Forelimb muscle (tissue), 1 donor: ENCODE measurements at regions not wholly inside any gene's neighbourhood (a gene's known extent, or its start where the extent isn't known, plus 50 kb on each side); places are given as distances from the start of the nearest gene placed in this dataset.
"Not testable (repeated sequence)": the region's sequence is repeated elsewhere in the genome, so short reads cannot be mapped to it uniquely, and the experiment has no call there.

Experiments used
- DNase-seq: peaks from one replicate; pipeline ENCODE4 v3.0.0-alpha.2; 2013; ENCODE audit warnings: low read depth

GRCh38 chr1:185435696-185436379 is 118.8 kb upstream of the IVNS1ABP start:
- no peak for DNase-seq

- no peak for DNase-seq
Observed at GRCh38 chr1:185434721-185435120, 117.7 kb upstream of the IVNS1ABP start.

GRCh38 chr1:185433667-185434066 is 116.6 kb upstream of the IVNS1ABP start:
- no peak for DNase-seq

- DNase-seq, result no peak
Observed at GRCh38 chr1:185432948-185433347, 115.9 kb upstream of the IVNS1ABP start.

- no peak for DNase-seq
Observed at GRCh38 chr1:185431612-185432011, 114.6 kb upstream of the IVNS1ABP start.

GRCh38 chr1:185429668-185430067 is 112.6 kb upstream of the IVNS1ABP start:
- DNase-seq, result not testable (repeated sequence)

GRCh38 chr1:185427776-185428175 is 110.7 kb upstream of the IVNS1ABP start:
- no peak for DNase-seq

GRCh38 chr1:185427264-185427663 is 110.2 kb upstream of the IVNS1ABP start:
- DNase-seq, result peak; percentile 62

GRCh38 chr1:185426848-185427247 is 109.8 kb upstream of the IVNS1ABP start:
- DNase-seq, result peak; percentile 73

- no peak for DNase-seq
Observed at GRCh38 chr1:185425163-185425562, 108.1 kb upstream of the IVNS1ABP start.

- no peak for DNase-seq
Observed at GRCh38 chr1:185421485-185422107, 104.6 kb upstream of the IVNS1ABP start.

- DNase-seq, result no peak
Observed at GRCh38 chr1:185420588-185421081, 103.6 kb upstream of the IVNS1ABP start.

GRCh38 chr1:185419718-185420117 is 102.7 kb upstream of the IVNS1ABP start:
- DNase-seq, result no peak

- DNase-seq, result no peak
Observed at GRCh38 chr1:185418472-185418871, 101.4 kb upstream of the IVNS1ABP start.

GRCh38 chr1:185412385-185413087 is 95.5 kb upstream of the IVNS1ABP start:
- DNase-seq, result no peak

GRCh38 chr1:185409763-185410528 is 92.9 kb upstream of the IVNS1ABP start:
- DNase-seq, result no peak

GRCh38 chr1:185409345-185409744 is 92.3 kb upstream of the IVNS1ABP start:
- DNase-seq, result no peak

GRCh38 chr1:185408700-185409270 is 91.7 kb upstream of the IVNS1ABP start:
- DNase-seq, result no peak

- DNase-seq, result no peak
Observed at GRCh38 chr1:185406691-185407009, 89.6 kb upstream of the IVNS1ABP start.

- no peak for DNase-seq
Observed at GRCh38 chr1:185406006-185406690, 89.1 kb upstream of the IVNS1ABP start.

GRCh38 chr1:185404907-185405568 is 88.0 kb upstream of the IVNS1ABP start:
- DNase-seq, result no peak
